Liver (tissue), 3 donors: ENCODE measurements at regions not wholly inside any gene's neighbourhood (a gene's known extent, or its start where the extent isn't known, plus 50 kb on each side); places are given as distances from the start of the nearest gene placed in this dataset.

Experiments
- SP1 ChIP-seq: IDR thresholded peaks from 2 replicates; pipeline ENCODE4 v1.6.1; 2018; ENCODE audit warnings: antibody characterized with exemption, mild to moderate bottlenecking
- TF ChIP-seq, protein P1 (sequence below): IDR thresholded peaks from 2 replicates; pipeline ENCODE4 v1.6.1; 2016; ENCODE audit warnings: antibody characterized with exemption
- TF ChIP-seq, protein P2 (sequence below): IDR thresholded peaks from 2 replicates; pipeline ENCODE4 v1.6.1; 2016; ENCODE audit warnings: antibody characterized with exemption
- TF ChIP-seq, protein P3 (sequence below): fragments of 150-350 bp; IDR thresholded peaks from 2 replicates; pipeline ENCODE4 v1.5.1; 2017; ENCODE audit warnings: improper control_type of control experiment, low read depth, low read length; ENCODE audit not compliant: missing input control
- donor health status: healthy.
- donor health status: healthy.

DNA sequence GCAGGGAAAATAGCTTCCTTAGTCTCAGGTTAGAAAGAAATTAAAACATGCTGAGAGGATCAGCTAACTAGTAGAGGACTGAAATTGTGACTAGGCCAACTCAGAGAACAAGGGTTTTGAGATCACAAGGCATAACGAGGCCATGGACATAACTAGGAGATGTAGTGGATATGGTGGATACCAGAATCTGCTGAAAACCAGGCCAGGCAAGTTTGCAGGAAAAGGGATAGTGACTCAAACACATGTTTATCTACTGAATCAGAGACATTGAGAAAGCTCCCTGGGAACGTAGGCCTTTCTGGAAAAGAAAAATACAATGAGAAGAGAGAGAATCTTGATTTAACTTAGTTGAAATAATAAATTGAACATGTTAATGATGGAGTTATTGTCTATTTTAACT, 326.5 kb upstream of the GBE1 start:
- TF ChIP-seq, protein P1, sequence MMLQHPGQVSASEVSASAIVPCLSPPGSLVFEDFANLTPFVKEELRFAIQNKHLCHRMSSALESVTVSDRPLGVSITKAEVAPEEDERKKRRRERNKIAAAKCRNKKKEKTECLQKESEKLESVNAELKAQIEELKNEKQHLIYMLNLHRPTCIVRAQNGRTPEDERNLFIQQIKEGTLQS, result no peak
- TF ChIP-seq, protein P2, sequence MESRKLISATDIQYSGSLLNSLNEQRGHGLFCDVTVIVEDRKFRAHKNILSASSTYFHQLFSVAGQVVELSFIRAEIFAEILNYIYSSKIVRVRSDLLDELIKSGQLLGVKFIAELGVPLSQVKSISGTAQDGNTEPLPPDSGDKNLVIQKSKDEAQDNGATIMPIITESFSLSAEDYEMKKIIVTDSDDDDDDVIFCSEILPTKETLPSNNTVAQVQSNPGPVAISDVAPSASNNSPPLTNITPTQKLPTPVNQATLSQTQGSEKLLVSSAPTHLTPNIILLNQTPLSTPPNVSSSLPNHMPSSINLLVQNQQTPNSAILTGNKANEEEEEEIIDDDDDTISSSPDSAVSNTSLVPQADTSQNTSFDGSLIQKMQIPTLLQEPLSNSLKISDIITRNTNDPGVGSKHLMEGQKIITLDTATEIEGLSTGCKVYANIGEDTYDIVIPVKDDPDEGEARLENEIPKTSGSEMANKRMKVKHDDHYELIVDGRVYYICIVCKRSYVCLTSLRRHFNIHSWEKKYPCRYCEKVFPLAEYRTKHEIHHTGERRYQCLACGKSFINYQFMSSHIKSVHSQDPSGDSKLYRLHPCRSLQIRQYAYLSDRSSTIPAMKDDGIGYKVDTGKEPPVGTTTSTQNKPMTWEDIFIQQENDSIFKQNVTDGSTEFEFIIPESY, result no peak
- TF ChIP-seq, protein P3, sequence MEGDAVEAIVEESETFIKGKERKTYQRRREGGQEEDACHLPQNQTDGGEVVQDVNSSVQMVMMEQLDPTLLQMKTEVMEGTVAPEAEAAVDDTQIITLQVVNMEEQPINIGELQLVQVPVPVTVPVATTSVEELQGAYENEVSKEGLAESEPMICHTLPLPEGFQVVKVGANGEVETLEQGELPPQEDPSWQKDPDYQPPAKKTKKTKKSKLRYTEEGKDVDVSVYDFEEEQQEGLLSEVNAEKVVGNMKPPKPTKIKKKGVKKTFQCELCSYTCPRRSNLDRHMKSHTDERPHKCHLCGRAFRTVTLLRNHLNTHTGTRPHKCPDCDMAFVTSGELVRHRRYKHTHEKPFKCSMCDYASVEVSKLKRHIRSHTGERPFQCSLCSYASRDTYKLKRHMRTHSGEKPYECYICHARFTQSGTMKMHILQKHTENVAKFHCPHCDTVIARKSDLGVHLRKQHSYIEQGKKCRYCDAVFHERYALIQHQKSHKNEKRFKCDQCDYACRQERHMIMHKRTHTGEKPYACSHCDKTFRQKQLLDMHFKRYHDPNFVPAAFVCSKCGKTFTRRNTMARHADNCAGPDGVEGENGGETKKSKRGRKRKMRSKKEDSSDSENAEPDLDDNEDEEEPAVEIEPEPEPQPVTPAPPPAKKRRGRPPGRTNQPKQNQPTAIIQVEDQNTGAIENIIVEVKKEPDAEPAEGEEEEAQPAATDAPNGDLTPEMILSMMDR, result no peak
- TF ChIP-seq SP1, result no peak
